ENCODE measurements at regions not wholly inside any gene's neighbourhood (a gene's known extent, or its start where the extent isn't known, plus 50 kb on each side); places are given as distances from the start of the nearest gene placed in this dataset.
"Not testable (repeated sequence)": the region's sequence is repeated elsewhere in the genome, so short reads cannot be mapped to it uniquely, and the experiment has no call there.

DNA sequence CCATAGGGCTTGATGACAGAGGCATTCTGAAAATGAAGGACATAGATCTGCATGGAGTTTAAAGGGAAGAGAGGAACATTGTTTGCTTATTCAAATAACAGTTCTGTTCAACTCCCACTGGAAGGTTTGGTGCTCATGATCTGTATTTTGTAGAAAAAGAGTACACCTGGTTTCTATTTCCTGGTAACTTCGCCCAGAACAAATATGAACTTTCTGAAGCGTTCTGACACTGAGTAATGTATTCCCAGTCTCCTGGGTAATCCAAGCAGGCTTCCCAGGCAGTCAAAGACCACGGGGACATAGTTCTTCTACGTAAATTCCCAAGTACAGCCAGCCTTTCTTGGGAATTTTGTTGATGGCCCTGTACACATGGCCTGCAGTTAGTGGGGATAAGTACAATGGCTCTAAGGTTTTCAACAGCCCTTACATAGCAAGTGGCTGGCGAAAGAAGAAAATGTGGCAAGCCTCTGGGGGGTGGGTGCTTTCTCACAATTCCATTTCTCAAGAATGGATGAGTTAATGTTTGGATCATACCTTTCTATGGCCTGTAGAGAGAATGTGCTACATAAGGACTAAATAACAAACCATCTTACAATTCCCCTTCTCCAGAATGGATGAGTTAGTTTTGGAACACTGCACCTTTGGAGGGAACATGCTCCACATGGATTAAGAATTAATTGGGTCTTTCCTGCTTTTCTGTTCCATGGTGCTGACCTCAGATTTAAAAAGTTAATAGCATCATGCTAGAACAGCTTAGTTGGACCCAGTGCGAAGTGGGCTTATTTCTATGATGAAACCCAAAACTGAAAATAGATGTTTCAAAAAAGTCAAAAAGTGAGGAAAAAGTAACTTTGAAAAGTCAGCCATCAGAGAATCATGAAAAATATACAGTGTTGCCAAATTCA lies 52.7 kb downstream of the COL6A6 start:
- no peak for DNase-seq

GRCh38 chr3:130572769-130573168 lies 55.8 kb downstream of the COL6A6 start:
- DNase-seq, result no peak

GRCh38 chr3:130576375-130577266 lies 59.6 kb downstream of the COL6A6 start:
- DNase-seq, result peak; percentile 70

- no peak for DNase-seq
These were observed 65.6 kb downstream of the COL6A6 start for GRCh38 chr3:130582457-130583153.

- DNase-seq, result not testable (repeated sequence)
These were observed 77.8 kb downstream of the COL6A6 start for GRCh38 chr3:130594749-130595148.

DNA sequence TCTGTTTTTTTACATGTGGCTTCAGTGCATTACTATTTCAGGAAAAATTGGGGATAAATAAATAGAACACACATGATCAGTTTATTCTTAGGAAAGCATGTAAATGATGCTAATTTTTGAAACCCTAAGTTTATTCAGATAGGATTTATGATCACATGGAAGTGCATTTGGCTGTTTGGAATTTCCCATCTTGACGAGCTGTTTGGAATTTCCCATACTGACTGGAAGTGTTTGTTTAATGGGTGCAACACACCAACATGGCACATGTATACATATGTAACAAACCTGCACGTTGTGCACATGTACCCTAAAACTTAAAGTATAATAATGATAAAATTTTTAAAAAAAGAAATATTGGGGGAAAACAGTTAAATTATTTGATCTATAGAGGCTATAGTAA lies 79.5 kb downstream of the COL6A6 start:
- no peak for DNase-seq

DNA sequence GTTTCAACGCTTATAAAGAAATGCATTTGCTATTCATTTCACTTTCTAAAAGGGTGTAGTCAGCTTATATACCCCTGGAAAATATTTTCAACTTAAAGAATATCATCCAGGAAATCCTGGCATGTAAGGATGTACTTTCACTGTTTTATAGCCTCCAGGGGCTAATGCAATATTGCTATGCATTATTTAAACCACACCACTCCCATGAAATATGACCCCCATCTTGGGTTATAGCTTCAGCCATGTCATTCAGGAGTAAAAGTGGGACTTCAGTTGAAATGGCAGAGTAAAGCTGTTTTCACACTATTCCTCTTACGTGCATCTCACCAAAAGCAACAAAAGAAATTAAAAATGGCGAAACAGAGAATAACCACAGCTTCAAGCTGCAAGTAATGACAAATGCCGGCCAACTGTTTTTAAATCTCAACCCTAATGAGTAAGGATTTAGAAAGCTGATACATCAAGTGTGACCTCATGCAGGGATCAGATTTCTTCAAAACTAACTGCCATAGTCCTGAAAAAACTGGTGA lies 84.5 kb downstream of the COL6A6 start:
- peak; percentile 2 for DNase-seq

GRCh38 chr3:130604806-130605205 lies 87.8 kb downstream of the COL6A6 start:
- DNase-seq, result no peak

- DNase-seq, result no peak
These were observed 89.4 kb downstream of the COL6A6 start for GRCh38 chr3:130606336-130606735.

DNA sequence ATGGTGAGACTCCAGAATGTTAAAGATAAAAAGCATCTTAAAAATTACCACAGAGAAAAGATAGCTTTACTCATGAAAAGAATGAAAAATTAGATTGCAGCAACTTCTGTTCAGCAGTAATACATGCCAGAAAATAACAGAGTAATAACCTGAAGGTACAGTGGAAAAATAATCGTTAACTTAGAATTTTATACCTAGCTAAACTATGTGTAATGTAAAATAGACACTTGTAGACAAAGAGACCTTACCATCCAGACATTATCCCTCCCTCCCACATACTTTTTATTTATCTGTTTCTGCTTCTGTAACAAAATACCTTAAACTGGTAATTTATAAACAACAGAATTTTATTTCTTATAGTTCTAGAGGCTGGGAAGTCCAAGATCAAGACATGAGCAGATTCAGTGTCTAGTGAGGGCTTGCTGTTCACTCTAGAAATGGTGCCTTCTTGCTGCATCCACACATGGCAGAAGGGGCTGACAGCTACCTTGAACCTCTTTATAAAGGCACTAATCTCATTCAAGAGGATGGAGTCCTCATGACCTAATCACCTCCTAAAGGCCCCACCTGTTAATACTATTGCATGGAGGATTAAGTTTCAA lies 90.7 kb downstream of the COL6A6 start:
- DNase-seq, result no peak

DNA sequence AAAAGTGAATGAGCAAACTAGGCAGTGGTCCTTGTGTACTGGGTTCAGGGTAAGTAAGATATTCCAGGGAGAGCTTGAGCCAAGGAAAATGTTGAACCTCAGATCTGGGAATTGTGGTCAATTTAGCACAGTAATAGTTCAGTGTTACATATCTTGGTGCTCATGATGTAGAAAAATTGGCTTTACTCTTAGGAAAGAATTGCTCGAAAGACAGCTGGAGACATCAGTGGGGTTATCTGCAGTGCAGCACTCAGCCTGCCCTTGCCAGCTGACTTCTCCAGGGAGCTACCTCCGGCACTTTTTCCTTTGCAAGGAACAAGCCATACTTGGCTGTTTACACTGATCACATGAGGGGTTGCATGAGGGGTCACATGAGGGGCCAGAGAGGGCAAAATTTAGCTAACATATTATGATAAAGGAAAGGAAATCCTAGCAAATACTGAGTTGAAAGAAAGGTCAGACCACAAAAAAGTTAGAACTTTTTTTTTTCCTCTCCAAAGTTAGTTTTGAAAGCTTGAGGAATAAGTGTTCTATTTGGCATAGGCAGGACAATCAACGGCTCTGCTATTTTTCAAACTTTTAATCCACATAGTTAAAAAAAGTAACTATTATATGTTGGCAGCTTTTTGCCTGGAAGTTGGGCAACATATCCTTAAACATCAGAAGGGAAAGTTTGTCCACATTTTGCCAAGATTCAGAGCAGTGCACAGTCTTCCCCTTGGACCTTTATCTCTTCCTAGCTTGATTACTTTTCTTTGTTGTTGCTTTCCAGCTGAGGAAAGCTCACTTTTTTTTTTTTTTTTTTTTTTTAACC lies 92.4 kb downstream of the COL6A6 start:
- no peak for DNase-seq

DNA sequence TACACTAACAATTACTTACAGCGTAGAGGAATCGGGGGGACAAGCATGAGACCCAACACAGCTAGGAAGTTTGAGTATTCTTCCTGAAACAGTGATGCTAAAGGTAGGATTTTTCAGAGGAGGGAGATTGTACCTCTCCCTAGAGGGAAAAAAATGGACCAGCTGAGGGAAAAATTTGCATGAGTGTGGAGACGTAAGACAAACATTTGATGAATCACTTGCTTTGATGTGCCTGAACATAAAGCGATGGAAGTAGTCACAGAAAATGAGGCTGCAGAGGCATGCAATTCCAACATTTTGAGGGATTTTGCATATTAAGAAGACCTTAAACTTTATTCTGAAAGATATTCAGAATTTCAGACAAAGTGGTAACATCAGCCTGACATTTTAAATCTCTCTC lies 102.2 kb downstream of the COL6A6 start:
- DNase-seq, result no peak

- no peak for DNase-seq
These were observed 104.8 kb downstream of the COL6A6 start for GRCh38 chr3:130621824-130622223.

DNA sequence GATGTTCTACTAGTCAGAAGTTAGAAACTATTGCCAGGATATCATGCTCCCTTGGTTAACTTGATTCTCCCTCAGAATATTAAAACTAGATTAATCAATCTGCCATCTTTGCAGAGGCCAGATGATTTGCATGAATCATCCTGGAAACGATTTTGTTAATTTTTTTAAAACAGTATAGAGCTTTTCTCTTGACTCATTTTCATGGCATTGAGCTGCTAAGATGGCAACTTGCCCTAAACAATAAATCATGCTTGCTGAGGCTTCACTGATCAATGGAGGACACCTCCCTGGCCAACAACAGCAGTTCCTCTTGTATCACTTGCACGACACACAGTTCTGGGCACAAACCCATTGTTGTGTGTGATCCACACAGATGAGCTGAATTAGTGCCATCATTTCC lies 109.1 kb downstream of the COL6A6 start:
- peak; percentile 52 for DNase-seq

- no peak for DNase-seq
These were observed 110.3 kb downstream of the COL6A6 start for GRCh38 chr3:130627143-130627855.

DNA sequence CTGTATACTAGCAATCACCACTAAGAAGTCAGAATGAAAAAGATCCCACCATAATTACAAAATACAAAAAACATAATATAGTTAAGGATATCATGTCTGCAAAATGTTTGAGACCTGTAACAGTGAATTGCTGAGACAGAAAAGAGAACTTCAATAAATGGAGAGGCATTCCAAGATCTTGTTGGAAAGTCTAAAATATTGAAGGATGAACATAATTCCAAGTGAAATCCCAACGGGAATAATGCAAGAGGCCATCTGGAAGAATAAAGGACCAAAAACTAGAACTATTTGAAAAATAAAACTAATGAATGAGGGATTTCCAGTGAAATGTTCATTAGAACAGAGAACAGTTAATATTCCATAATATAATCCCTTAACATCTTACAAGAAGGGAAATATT lies 110.9 kb downstream of the COL6A6 start:
- no peak for DNase-seq
